NB4 (cell line): ENCODE measurements at regions not wholly inside any gene's neighbourhood (a gene's known extent, or its start where the extent isn't known, plus 50 kb on each side); places are given as distances from the start of the nearest gene placed in this dataset.

Experiments
- CTCF ChIP-seq: IDR thresholded peaks from one replicate; pipeline ENCODE4 v1.5.1; 2012; ENCODE audit warnings: low read depth, low read length
- MAX ChIP-seq: IDR thresholded peaks from 2 replicates; pipeline ENCODE4 v1.6.1; 2011; ENCODE audit warnings: low read depth, low read length
- POLR2A ChIP-seq: IDR thresholded peaks from 2 replicates; pipeline ENCODE4 v1.6.1; 2011; ENCODE audit warnings: mild to moderate bottlenecking; ENCODE audit not compliant: insufficient read length; ENCODE audit errors: extremely low read depth

GRCh38 chr9:79143211-79143610 is 428.6 kb upstream of the TLE4 start:
- TF ChIP-seq CTCF = no peak
- no peak for TF ChIP-seq POLR2A
- no peak for TF ChIP-seq MAX
